ENCODE measurements at regions not wholly inside any gene's neighbourhood (a gene's known extent, or its start where the extent isn't known, plus 50 kb on each side); places are given as distances from the start of the nearest gene placed in this dataset.
A peak's percentile ranks its signal among the peaks of the same experiment; 100 is the strongest.

- H3K18ac ChIP-seq (ENCODE audit: insufficient read length, low read depth, low read length) = no peak overlapping the region
- no peak overlapping the region for H2AFZ ChIP-seq (ENCODE audit: low read length)
- H3K27ac ChIP-seq (ENCODE audit: insufficient read length, low read depth, low read length) = no peak overlapping the region
- no peak overlapping the region for H2BK120ac ChIP-seq (ENCODE audit: low read depth, low read length, poor library complexity, severe bottlenecking)
- no peak overlapping the region for H4K91ac ChIP-seq (ENCODE audit: insufficient read length, low read depth, low read length)
- H3K27me3 ChIP-seq (ENCODE audit: insufficient read depth, low read length) = no peaks in the 10 kb centered on the region
- H3K4me1 Mint-ChIP-seq = peaks cover 13 to 31% of the 10 kb centered on the region in 2 experiments
- 0 out of 2 replicates have a peak, but pooled peaks cover 2% of the 10 kb centered on the region for H3K4me1 ChIP-seq (ENCODE audit: insufficient read depth, low read length)
- H3K36me3 Mint-ChIP-seq (ENCODE audit: insufficient read depth in 1 of 3, low read depth in 3 of 3) = no peaks in the 10 kb centered on the region
- no peaks in the 10 kb centered on the region; a peak in 1 of 5 replicates for H3K9me3 Mint-ChIP-seq
- peak overlapping the region in 2 of 3 experiments; percentile 34 to 60; a peak in 3 of 7 replicates for H3K27ac Mint-ChIP-seq
- H3K27me3 Mint-ChIP-seq (ENCODE audit: low read depth) = no peaks in the 10 kb centered on the region
- H3K4me3 Mint-ChIP-seq = no peak overlapping the region
- no peaks in the 10 kb centered on the region for H4K20me1 ChIP-seq (ENCODE audit: control insufficient read depth, insufficient read depth, insufficient read length)
- no peak overlapping the region for H2AK5ac ChIP-seq (ENCODE audit: insufficient read length, low read length)
- H3K4me2 ChIP-seq (ENCODE audit: insufficient read depth, insufficient read length, low read length) = no peak overlapping the region
- no peaks in the 10 kb centered on the region for H3K9me3 ChIP-seq (ENCODE audit: control insufficient read depth, low read depth, low read length)
- H3K23me2 ChIP-seq (ENCODE audit: insufficient read length, low read depth, low read length, poor library complexity, severe bottlenecking) = no peaks in the 10 kb centered on the region
- no peak overlapping the region for H3K56ac ChIP-seq (ENCODE audit: insufficient read length, low read depth, low read length)
- no peak overlapping the region for H2BK15ac ChIP-seq (ENCODE audit: low read depth, low read length)
- no peak overlapping the region for H4K5ac ChIP-seq (ENCODE audit: insufficient read length, low read depth, low read length)
- DNase-seq = no peak
- H3K79me1 ChIP-seq (ENCODE audit: insufficient read depth, low read depth, low read length, poor library complexity, severe bottlenecking) = no peaks in the 10 kb centered on the region
- no peak overlapping the region for H3T11ph ChIP-seq (ENCODE audit: low read length)
- H3K14ac ChIP-seq (ENCODE audit: insufficient read depth, low read length) = no peak overlapping the region
- H3K4ac ChIP-seq (ENCODE audit: low read depth, low read length) = no peak overlapping the region
- no peak overlapping the region for H4K8ac ChIP-seq (replicated peaks; ENCODE audit: insufficient read length, low read depth, low read length)
- no peak overlapping the region for H2BK12ac ChIP-seq (ENCODE audit: insufficient read length, low read depth, low read length)
- no CpG with 5 or more reads among the region's 3 CpGs for WGBS (ENCODE audit: extremely low coverage, insufficient read length, low lambda C conversion rate)
- H3K9ac ChIP-seq (ENCODE audit: extremely low read depth, insufficient read length, low read length) = no peak overlapping the region
- no peak overlapping the region for H2BK20ac ChIP-seq (ENCODE audit: low read depth, low read length, poor library complexity, severe bottlenecking)
- H2BK5ac ChIP-seq (ENCODE audit: insufficient read length, low read length) = no peak overlapping the region
- H3K23ac ChIP-seq (ENCODE audit: insufficient read length, low read depth, low read length) = no peak overlapping the region
- no peaks in the 10 kb centered on the region for H3K79me2 ChIP-seq (ENCODE audit: insufficient read depth, low read length)
- no peak for TF ChIP-seq CTCF (conservative IDR thresholded peaks at IDR 0.05)
Measured at GRCh38 chr3:18103591-18103990, 321.5 kb downstream of the SATB1 start.
